HCT116 (cell line): ENCODE measurements at regions not wholly inside any gene's neighbourhood (a gene's known extent, or its start where the extent isn't known, plus 50 kb on each side); places are given as distances from the start of the nearest gene placed in this dataset.

Experiments
- ATAC-seq: fragments of 200-7000 bp; cut with Tn5 transposase; 2 replicates; pipeline ENCODE4 v1.9.1; 2020; ENCODE audit warnings: mild to moderate bottlenecking, moderate library complexity
- BruUV-seq: library from RNA; stranded (reverse); fragments of 400-500 nt; replicated peaks from 2 replicates; lab custom pipeline; 2021; lab: Mats Ljungman, UMichigan
- CTCF ChIA-PET: fragments of 300-600 bp; sonication (Branson Sonifier 250); formaldehyde crosslinking; loops from one replicate; lab custom pipeline; 2021; ENCODE audit warnings: antibody characterized with exemption; lab: Charles Lee
- POLR2A ChIA-PET: fragments of 300-600, 350-600 bp; sonication (Branson Sonifier 250); formaldehyde crosslinking; loops from one replicate; lab custom pipeline; 2021; ENCODE audit warnings: antibody characterized with exemption; lab: Charles Lee
- RAD21 ChIA-PET, 2 experiments: fragments of 300-600 bp; sonication (Branson Sonifier 250); formaldehyde crosslinking; loops; one replicate each; lab custom pipeline; 2023; ENCODE audit warnings: low total read pairs in 2 of 2; ENCODE audit not compliant: uncharacterized antibody in 2 of 2, unreplicated experiment in 2 of 2, low non-redundant PET in 1 of 2; lab: Charles Lee
- DNase-seq: peaks from one replicate; pipeline ENCODE4 v3.0.0-alpha.2; 2010; ENCODE audit warnings: low read depth, low spot score
- H2AFZ ChIP-seq: fragments of 200-600 bp; shearing (Covaris generic), sonication (generic); 2 replicates; pipeline ENCODE4 v1.6.1; 2017; ENCODE audit warnings: low read depth, mixed run types, mixed read lengths, antibody characterized with exemption, low read length; ENCODE audit not compliant: poor library complexity, severe bottlenecking
- H3K27ac ChIP-seq: 2 replicates; pipeline ENCODE4 v1.5.1; 2012; ENCODE audit warnings: low read depth, low read length
- H3K27me3 ChIP-seq: fragments of 200-600 bp; sonication (generic); 2 replicates; pipeline ENCODE4 v1.6.1; 2016; ENCODE audit warnings: mixed run types, low read length, mixed read lengths; ENCODE audit not compliant: insufficient read depth
- H3K36me3 ChIP-seq, 2 experiments: fragments of 200-500 bp in 1 of 2; fragments of 200-600 bp in 1 of 2; sonication (Bioruptor generic) in 1 of 2; sonication (generic) in 1 of 2; 2 replicates each; pipeline versions ENCODE4 v1.5.1 to v1.6.1; 2014 to 2016; ENCODE audit warnings: low read length in 2 of 2, inconsistent platforms in 1 of 2, mixed read lengths in 1 of 2, mixed run types in 1 of 2; ENCODE audit not compliant: insufficient read depth in 2 of 2, control insufficient read depth in 1 of 2
- H3K4me1 ChIP-seq, 2 experiments: fragments of 200-600 bp in 1 of 2; sonication (generic) in 1 of 2; 2 replicates each; pipeline versions ENCODE4 v1.5.1 to v1.6.1; 2012 to 2017; ENCODE audit warnings: low read length in 2 of 2, inconsistent platforms in 1 of 2, mild to moderate bottlenecking in 1 of 2, mixed read lengths in 1 of 2, mixed run types in 1 of 2, moderate library complexity in 1 of 2; ENCODE audit not compliant: insufficient read depth in 2 of 2, control insufficient read depth in 1 of 2
- H3K4me2 ChIP-seq: fragments of 200-600 bp; sonication (generic); 2 replicates; pipeline ENCODE4 v1.6.1; 2017; ENCODE audit warnings: mixed run types, low read length, mixed read lengths
- H3K4me3 ChIP-seq, 2 experiments: fragments of 200-600 bp in 1 of 2; sonication (generic) in 1 of 2; replicated peaks in 1 of 2; 2 replicates each; pipeline ENCODE4 v1.5.1; 2011 to 2016; ENCODE audit warnings: low read length in 2 of 2, control low read depth in 1 of 2, low read depth in 1 of 2, mild to moderate bottlenecking in 1 of 2, mixed read lengths in 1 of 2, mixed run types in 1 of 2
- H3K79me2 ChIP-seq: fragments of 200-600 bp; sonication (generic); 2 replicates; pipeline ENCODE4 v1.6.1; 2017; ENCODE audit warnings: mild to moderate bottlenecking, mixed run types, low read length, moderate library complexity, mixed read lengths; ENCODE audit not compliant: insufficient read depth
- H3K9ac ChIP-seq: fragments of 200-600 bp; sonication (generic); 2 replicates; pipeline ENCODE4 v1.6.1; 2016; ENCODE audit warnings: low read length, mixed read lengths
- H3K9me2 ChIP-seq: fragments of 200-600 bp; sonication (generic), shearing (Covaris generic); 2 replicates; pipeline ENCODE4 v1.6.1; 2017; ENCODE audit warnings: mixed run types, mild to moderate bottlenecking, moderate library complexity; ENCODE audit not compliant: insufficient read depth
- H3K9me3 ChIP-seq, 2 experiments: fragments of 200-500 bp in 1 of 2; fragments of 200-600 bp in 1 of 2; sonication (Bioruptor generic) in 1 of 2; sonication (generic) in 1 of 2; 2 replicates each; pipeline ENCODE4 v1.6.1; 2014 to 2017; ENCODE audit warnings: low read length in 2 of 2, mixed read lengths in 2 of 2, inconsistent platforms in 1 of 2, low read depth in 1 of 2, mild to moderate bottlenecking in 1 of 2, mixed run types in 1 of 2, moderate library complexity in 1 of 2; ENCODE audit not compliant: control insufficient read depth in 1 of 2, insufficient read depth in 1 of 2
- H4K20me1 ChIP-seq: fragments of 200-600 bp; sonication (generic), shearing (Covaris generic); 2 replicates; pipeline ENCODE4 v1.6.1; 2017; ENCODE audit warnings: mixed run types, mild to moderate bottlenecking, moderate library complexity; ENCODE audit not compliant: insufficient read depth
- EZH2 ChIP-seq: fragments of 200-600 bp; sonication (generic); IDR thresholded peaks from 2 replicates; pipeline ENCODE4 v1.6.1; 2017; ENCODE audit warnings: antibody characterized with exemption, mixed run types
- FOSL1 ChIP-seq: IDR thresholded peaks from 2 replicates; pipeline ENCODE4 v1.6.1; 2012; ENCODE audit warnings: low read depth
- JUND ChIP-seq: IDR thresholded peaks from 2 replicates; pipeline ENCODE4 v1.6.1; 2012
- POLR2A ChIP-seq: IDR thresholded peaks from 2 replicates; pipeline ENCODE4 v1.7.0; 2011; ENCODE audit warnings: borderline replicate concordance; ENCODE audit not compliant: insufficient read depth, insufficient read length; ENCODE audit errors: extremely low read depth
- RAD21 ChIP-seq: IDR thresholded peaks from 2 replicates; pipeline ENCODE4 v1.6.1; 2012; ENCODE audit warnings: low read depth, mild to moderate bottlenecking
- SIN3A ChIP-seq: IDR thresholded peaks from 2 replicates; pipeline ENCODE4 v1.6.1; 2012; ENCODE audit warnings: low read depth
- SRF ChIP-seq: IDR thresholded peaks from 2 replicates; pipeline ENCODE4 v1.6.1; 2012; ENCODE audit warnings: low read depth
- TCF7L2 ChIP-seq: IDR thresholded peaks from 2 replicates; pipeline ENCODE4 v1.7.0; 2011; ENCODE audit warnings: borderline replicate concordance, inconsistent platforms; ENCODE audit not compliant: insufficient read depth, insufficient read length; ENCODE audit errors: extremely low read depth
- YY1 ChIP-seq: IDR thresholded peaks from 2 replicates; pipeline ENCODE4 v1.6.1; 2011; ENCODE audit warnings: low read length, low read depth, moderate library complexity, mild to moderate bottlenecking; ENCODE audit not compliant: insufficient replicate concordance; ENCODE audit errors: extremely low read depth
- intact Hi-C: fragments of 100-400 bp; cut with micrococcal nuclease; formaldehyde crosslinking; loops from 2 replicates; pipeline ENCODE4 v1.10.0; 2022
- TF ChIP-seq, protein P1 (sequence below): IDR thresholded peaks from 2 replicates; pipeline ENCODE4 v1.6.1; 2012
- TF ChIP-seq, protein P2 (sequence below): IDR thresholded peaks from 2 replicates; pipeline ENCODE4 v1.6.1; 2012
- TF ChIP-seq, protein P3 (sequence below): IDR thresholded peaks from 2 replicates; pipeline ENCODE4 v1.6.1; 2011; ENCODE audit warnings: mild to moderate bottlenecking, low read length, moderate library complexity; ENCODE audit not compliant: insufficient replicate concordance; ENCODE audit errors: extremely low read depth
- TF ChIP-seq, protein P4 (sequence below), 3 experiments: fragments of 200-600 bp in 1 of 3; sonication (generic) in 1 of 3; IDR thresholded peaks in 2 of 3; conservative IDR thresholded peaks in 1 of 3; 2 replicates each; pipeline ENCODE4 v1.5.1; 2012 to 2017; ENCODE audit warnings: low read depth in 2 of 3, low read length in 2 of 3, antibody characterized with exemption in 1 of 3, borderline replicate concordance in 1 of 3, control low read depth in 1 of 3, mild to moderate bottlenecking in 1 of 3, mixed read lengths in 1 of 3, mixed run types in 1 of 3, moderate library complexity in 1 of 3; ENCODE audit not compliant: insufficient read depth in 1 of 3

DNA sequence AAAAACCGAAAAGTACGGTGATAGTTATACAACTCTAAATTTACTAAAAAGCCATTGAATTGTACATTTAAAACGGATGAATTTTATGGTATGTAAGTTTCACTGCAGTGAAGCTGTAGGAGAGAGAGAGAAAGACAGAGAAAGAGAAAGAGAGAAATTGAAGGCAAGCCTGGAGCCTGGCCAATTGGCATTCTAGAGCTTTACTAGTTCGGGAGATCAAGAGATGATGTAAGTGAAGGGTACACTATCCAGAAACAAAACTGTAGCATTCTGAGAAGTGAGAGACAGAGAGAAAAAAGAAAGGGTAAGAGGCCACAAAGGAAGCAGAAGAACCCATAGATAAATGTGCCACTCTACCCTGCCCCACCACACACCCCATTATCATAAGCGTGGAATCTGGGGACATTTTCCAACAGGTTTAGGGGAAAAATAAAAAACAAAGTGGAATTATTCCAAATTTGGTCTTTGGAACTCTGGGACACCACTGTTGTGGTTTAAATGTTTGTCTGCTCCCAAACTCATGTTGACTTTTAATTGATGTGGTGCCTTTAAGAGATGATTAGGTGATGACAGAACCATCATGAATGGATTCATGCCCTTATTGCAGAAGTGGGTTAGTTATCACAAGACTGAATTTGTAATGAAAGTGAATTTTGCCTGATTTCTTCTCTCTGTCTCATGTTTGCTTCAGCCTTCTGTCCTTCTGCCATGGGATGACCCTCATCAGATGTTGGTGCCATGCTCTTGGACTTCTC, 123.0 kb upstream of the PLS3 start:
- BruUV-seq, result no TSS peak
- TF ChIP-seq FOSL1 (no peak), TCF7L2 (no peak), JUND (no peak), SIN3A (no peak), SRF (no peak)
- H3K27ac ChIP-seq, result no peak overlapping the region
- ChIA-PET CTCF (no interaction called here), RAD21 (no interaction called here), POLR2A (no interaction called here)
- no peaks in the 10 kb centered on the region for H3K4me1 ChIP-seq
- H3K9ac ChIP-seq, result no peak overlapping the region
- H4K20me1 ChIP-seq, result no peaks in the 10 kb centered on the region
- no peak overlapping the region for H3K4me3 ChIP-seq
- H3K27me3 ChIP-seq, result no peaks in the 10 kb centered on the region
- no peak overlapping the region for H2AFZ ChIP-seq
- H3K36me3 ChIP-seq, result no peaks in the 10 kb centered on the region
- H3K4me2 ChIP-seq, result no peak overlapping the region
- no peak for ATAC-seq
- H3K9me2 ChIP-seq, result no peaks in the 10 kb centered on the region
- intact Hi-C loops, result no loop called here
- H3K9me3 ChIP-seq, result no peaks in the 10 kb centered on the region
- no peaks in the 10 kb centered on the region for H3K79me2 ChIP-seq
- DNase-seq, result no peak

DNA sequence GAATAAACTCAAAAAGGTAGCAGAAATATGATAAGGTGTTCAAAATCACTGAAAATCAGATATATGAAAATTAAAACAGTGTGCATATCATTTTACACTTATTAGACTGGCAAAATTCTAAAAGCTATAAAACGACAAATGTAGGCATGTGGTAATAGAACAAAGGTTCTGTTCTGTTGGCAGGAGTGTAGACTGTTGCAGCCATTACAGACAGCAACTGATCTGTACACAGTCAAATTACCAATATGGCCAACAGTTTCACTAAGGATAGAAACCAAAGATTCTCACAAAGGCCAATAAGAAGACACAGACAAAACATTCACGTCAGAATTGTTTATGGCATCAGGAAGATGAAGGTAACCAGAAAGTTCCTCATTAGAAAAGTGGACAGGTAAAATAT, 112.8 kb upstream of the PLS3 start:
- no peaks in the 10 kb centered on the region for H3K79me2 ChIP-seq
- H3K27ac ChIP-seq, result no peak overlapping the region
- POLR2A ChIA-PET, result no interaction called here
- no peaks in the 10 kb centered on the region for H3K4me1 ChIP-seq
- no peak overlapping the region for H3K4me2 ChIP-seq
- no peak for ATAC-seq
- H3K27me3 ChIP-seq, result no peaks in the 10 kb centered on the region
- H3K36me3 ChIP-seq, result no peaks in the 10 kb centered on the region
- no peak overlapping the region for H3K4me3 ChIP-seq
- no peak overlapping the region for H2AFZ ChIP-seq
- H3K9me2 ChIP-seq, result no peaks in the 10 kb centered on the region
- BruUV-seq, result no TSS peak
- no peaks in the 10 kb centered on the region for H3K9me3 ChIP-seq
- CTCF ChIA-PET, result no interaction called here
- no peaks in the 10 kb centered on the region for H4K20me1 ChIP-seq
- intact Hi-C loops, result no loop called here
- no peak for DNase-seq
- no peak overlapping the region for H3K9ac ChIP-seq
- RAD21 ChIA-PET, result no interaction called here
- TF ChIP-seq, protein P1, sequence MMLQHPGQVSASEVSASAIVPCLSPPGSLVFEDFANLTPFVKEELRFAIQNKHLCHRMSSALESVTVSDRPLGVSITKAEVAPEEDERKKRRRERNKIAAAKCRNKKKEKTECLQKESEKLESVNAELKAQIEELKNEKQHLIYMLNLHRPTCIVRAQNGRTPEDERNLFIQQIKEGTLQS, result no peak
- TF ChIP-seq, protein P2, sequence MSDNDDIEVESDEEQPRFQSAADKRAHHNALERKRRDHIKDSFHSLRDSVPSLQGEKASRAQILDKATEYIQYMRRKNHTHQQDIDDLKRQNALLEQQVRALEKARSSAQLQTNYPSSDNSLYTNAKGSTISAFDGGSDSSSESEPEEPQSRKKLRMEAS, result no peak
- no peak for TF ChIP-seq JUND
- TF ChIP-seq, protein P3, sequence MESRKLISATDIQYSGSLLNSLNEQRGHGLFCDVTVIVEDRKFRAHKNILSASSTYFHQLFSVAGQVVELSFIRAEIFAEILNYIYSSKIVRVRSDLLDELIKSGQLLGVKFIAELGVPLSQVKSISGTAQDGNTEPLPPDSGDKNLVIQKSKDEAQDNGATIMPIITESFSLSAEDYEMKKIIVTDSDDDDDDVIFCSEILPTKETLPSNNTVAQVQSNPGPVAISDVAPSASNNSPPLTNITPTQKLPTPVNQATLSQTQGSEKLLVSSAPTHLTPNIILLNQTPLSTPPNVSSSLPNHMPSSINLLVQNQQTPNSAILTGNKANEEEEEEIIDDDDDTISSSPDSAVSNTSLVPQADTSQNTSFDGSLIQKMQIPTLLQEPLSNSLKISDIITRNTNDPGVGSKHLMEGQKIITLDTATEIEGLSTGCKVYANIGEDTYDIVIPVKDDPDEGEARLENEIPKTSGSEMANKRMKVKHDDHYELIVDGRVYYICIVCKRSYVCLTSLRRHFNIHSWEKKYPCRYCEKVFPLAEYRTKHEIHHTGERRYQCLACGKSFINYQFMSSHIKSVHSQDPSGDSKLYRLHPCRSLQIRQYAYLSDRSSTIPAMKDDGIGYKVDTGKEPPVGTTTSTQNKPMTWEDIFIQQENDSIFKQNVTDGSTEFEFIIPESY, result no peak
- TF ChIP-seq POLR2A, result no peak
- TF ChIP-seq, protein P4, sequence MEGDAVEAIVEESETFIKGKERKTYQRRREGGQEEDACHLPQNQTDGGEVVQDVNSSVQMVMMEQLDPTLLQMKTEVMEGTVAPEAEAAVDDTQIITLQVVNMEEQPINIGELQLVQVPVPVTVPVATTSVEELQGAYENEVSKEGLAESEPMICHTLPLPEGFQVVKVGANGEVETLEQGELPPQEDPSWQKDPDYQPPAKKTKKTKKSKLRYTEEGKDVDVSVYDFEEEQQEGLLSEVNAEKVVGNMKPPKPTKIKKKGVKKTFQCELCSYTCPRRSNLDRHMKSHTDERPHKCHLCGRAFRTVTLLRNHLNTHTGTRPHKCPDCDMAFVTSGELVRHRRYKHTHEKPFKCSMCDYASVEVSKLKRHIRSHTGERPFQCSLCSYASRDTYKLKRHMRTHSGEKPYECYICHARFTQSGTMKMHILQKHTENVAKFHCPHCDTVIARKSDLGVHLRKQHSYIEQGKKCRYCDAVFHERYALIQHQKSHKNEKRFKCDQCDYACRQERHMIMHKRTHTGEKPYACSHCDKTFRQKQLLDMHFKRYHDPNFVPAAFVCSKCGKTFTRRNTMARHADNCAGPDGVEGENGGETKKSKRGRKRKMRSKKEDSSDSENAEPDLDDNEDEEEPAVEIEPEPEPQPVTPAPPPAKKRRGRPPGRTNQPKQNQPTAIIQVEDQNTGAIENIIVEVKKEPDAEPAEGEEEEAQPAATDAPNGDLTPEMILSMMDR (IDR thresholded peaks at IDR 0.05 in 2 of 3, conservative IDR thresholded peaks at IDR 0.05 in 1 of 3; ENCODE audit: borderline replicate concordance in 1 of 3, insufficient read depth in 1 of 3, low read depth in 2 of 3, low read length in 2 of 3), result no peak
- TF ChIP-seq FOSL1, result no peak
- no peak for TF ChIP-seq EZH2
- TF ChIP-seq YY1, result no peak
- TF ChIP-seq SIN3A, result no peak
- TF ChIP-seq TCF7L2, result no peak
- no peak for TF ChIP-seq RAD21
